K562 (cell line): ENCODE measurements at regions not wholly inside any gene's neighbourhood (a gene's known extent, or its start where the extent isn't known, plus 50 kb on each side); places are given as distances from the start of the nearest gene placed in this dataset.
A peak's percentile ranks its signal among the peaks of the same experiment; 100 is the strongest.

Experiments used
- ARNT ChIP-seq, 2 experiments: fragments of 450-650 bp; IDR thresholded peaks; 2 replicates each; pipeline ENCODE4 v1.6.1; 2016; ENCODE audit warnings: mild to moderate bottlenecking in 1 of 2
- ATF3 ChIP-seq, 2 experiments: fragments of 450-650 bp in 1 of 2; sonication (generic) in 1 of 2; formaldehyde crosslinking in 1 of 2; IDR thresholded peaks in 1 of 2; conservative IDR thresholded peaks in 1 of 2; 2 replicates each; pipeline versions ENCODE4 v1.6.1 to v1.8.1; 2016 to 2023; ENCODE audit warnings: mild to moderate bottlenecking in 2 of 2, moderate library complexity in 2 of 2, inconsistent platforms in 1 of 2, missing genetic modification reagents in 1 of 2
- CREBBP ChIP-seq: IDR thresholded peaks from one replicate; pipeline ENCODE4 v1.6.1; 2012; ENCODE audit warnings: low read depth, mild to moderate bottlenecking, control low read depth, inconsistent platforms, low read length
- GTF2F1 ChIP-seq: IDR thresholded peaks from 2 replicates; pipeline ENCODE4 v1.6.1; 2011; ENCODE audit warnings: low read depth, low read length, improper control_type of control experiment
- JUNB ChIP-seq: fragments of 450-650 bp; formaldehyde crosslinking; conservative IDR thresholded peaks from 2 replicates; pipeline ENCODE4 v1.4.0; 2020; ENCODE audit warnings: mild to moderate bottlenecking
- KLF10 ChIP-seq: fragments of 250-450 bp; sonication (Bioruptor Pico); IDR thresholded peaks from 2 replicates; pipeline ENCODE4 v1.6.1; 2021; ENCODE audit warnings: matching md5 sums
- MAFF ChIP-seq: IDR thresholded peaks from 2 replicates; pipeline ENCODE4 v1.6.1; 2012; ENCODE audit warnings: low read length, improper control_type of control experiment
- MBD2 ChIP-seq: sonication (generic); IDR thresholded peaks from 2 replicates; pipeline ENCODE4 v1.6.1; 2016; ENCODE audit warnings: low read depth, borderline replicate concordance
- MEF2D ChIP-seq: conservative IDR thresholded peaks from 2 replicates; pipeline ENCODE4 v1.6.1; 2016; ENCODE audit warnings: low read depth, missing genetic modification characterization, missing compliant biosample characterization
- MIER1 ChIP-seq: fragments of 450-650 bp; IDR thresholded peaks from 2 replicates; pipeline ENCODE4 v1.6.1; 2016; ENCODE audit warnings: antibody characterized with exemption, mild to moderate bottlenecking, low read depth
- NCOR1 ChIP-seq: fragments of 450-650 bp; IDR thresholded peaks from 2 replicates; pipeline ENCODE4 v1.6.1; 2016; ENCODE audit warnings: mild to moderate bottlenecking, moderate library complexity
- PRDM10 ChIP-seq: fragments of 450-650 bp; IDR thresholded peaks from 2 replicates; pipeline ENCODE4 v1.6.1; 2018; ENCODE audit not compliant: partially characterized antibody
- PRMT5 ChIP-seq: sonication (generic); formaldehyde crosslinking; IDR thresholded peaks from 2 replicates; pipeline ENCODE4 v1.5.0; 2020; ENCODE audit warnings: missing genetic modification reagents
- RBBP5 ChIP-seq: fragments of 200-600 bp; sonication (generic); IDR thresholded peaks from 2 replicates; pipeline ENCODE4 v1.6.1; 2012; ENCODE audit warnings: borderline replicate concordance, mild to moderate bottlenecking, low read length, control low read depth, inconsistent platforms; ENCODE audit not compliant: insufficient read depth, poor library complexity, severe bottlenecking
- RFX1 ChIP-seq: fragments of 450-650 bp; IDR thresholded peaks from 2 replicates; pipeline ENCODE4 v1.6.1; 2016; ENCODE audit warnings: mild to moderate bottlenecking, moderate library complexity
- SRSF9 ChIP-seq: fragments of 200-400 bp; formaldehyde crosslinking; IDR thresholded peaks from 2 replicates; pipeline ENCODE4 v1.6.1; 2017; ENCODE audit warnings: low read depth, low read length, borderline replicate concordance
- TAL1 ChIP-seq: fragments of 450-650 bp; IDR thresholded peaks from 2 replicates; pipeline ENCODE4 v1.6.1; 2016; ENCODE audit warnings: mild to moderate bottlenecking
- ZFP1 ChIP-seq: fragments of 450-650 bp; formaldehyde crosslinking; IDR thresholded peaks from 2 replicates; pipeline ENCODE4 v1.4.0; 2020; ENCODE audit warnings: mild to moderate bottlenecking, mixed read lengths
- ZNF274 ChIP-seq: IDR thresholded peaks from 2 replicates; pipeline ENCODE4 v1.6.1; 2011; ENCODE audit warnings: low read depth, mild to moderate bottlenecking, low read length, moderate library complexity, borderline replicate concordance
- ZNF384 ChIP-seq: IDR thresholded peaks from 2 replicates; pipeline ENCODE4 v1.6.1; 2012; ENCODE audit warnings: low read depth, low read length, improper control_type of control experiment
- ZNF436 ChIP-seq: fragments of 250-450, 450-650 bp; sonication (Bioruptor Pico); formaldehyde crosslinking; IDR thresholded peaks from 2 replicates; pipeline ENCODE4 v1.7.0; 2020; ENCODE audit warnings: mild to moderate bottlenecking
- ZNF449 ChIP-seq: fragments of 250-450 bp; sonication (Bioruptor Pico); IDR thresholded peaks from 2 replicates; pipeline ENCODE4 v1.8.0; 2022; ENCODE audit warnings: moderate library complexity, mild to moderate bottlenecking, inconsistent platforms
- ZNF512 ChIP-seq: IDR thresholded peaks from 2 replicates; pipeline ENCODE4 v1.6.1; 2016; ENCODE audit warnings: missing genetic modification characterization, missing compliant biosample characterization
- ZNF780A ChIP-seq: fragments of 250-450 bp; sonication (Bioruptor Pico); IDR thresholded peaks from 2 replicates; pipeline ENCODE4 v1.5.0; 2021; ENCODE audit warnings: mild to moderate bottlenecking

- no peak for TF ChIP-seq ZNF436 (CRISPR knock-in tag)
- no peak for TF ChIP-seq MBD2
- TF ChIP-seq GTF2F1 = no peak
- no peak for TF ChIP-seq RBBP5
- TF ChIP-seq SRSF9 = no peak
- no peak for TF ChIP-seq ZNF780A
- TF ChIP-seq KLF10 (CRISPR knock-in tag) = no peak
- TF ChIP-seq ZNF512 (tag) = no peak
- TF ChIP-seq ZNF384 = no peak
- no peak for TF ChIP-seq CREBBP
- 0 out of 2 replicates have a peak, but pooled peaks have one; percentile 24 for TF ChIP-seq ATF3 (IDR thresholded peaks at IDR 0.05)
- no peak for TF ChIP-seq ATF3 (CRISPR knock-in tag; conservative IDR thresholded peaks at IDR 0.05)
- TF ChIP-seq PRDM10 = no peak
- no peak for TF ChIP-seq NCOR1
- TF ChIP-seq ZNF274 = no peak
- TF ChIP-seq MIER1 = no peak
- no peak for TF ChIP-seq PRMT5
- TF ChIP-seq MAFF = no peak
- no peak for TF ChIP-seq RFX1
- no peak for TF ChIP-seq TAL1
- no peak for TF ChIP-seq MEF2D (tag)
- no peak for TF ChIP-seq ARNT (IDR thresholded peaks at IDR 0.05)
- TF ChIP-seq ZFP1 (CRISPR knock-in tag) = no peak
- no peak for TF ChIP-seq ZNF449 (CRISPR knock-in tag)
- TF ChIP-seq JUNB = no peak
Measured at GRCh38 chr18:30582078-30582477, 460.5 kb downstream of the DSC3 start (continued).
